ENCODE measurements at regions not wholly inside any gene's neighbourhood (a gene's known extent, or its start where the extent isn't known, plus 50 kb on each side); places are given as distances from the start of the nearest gene placed in this dataset.

DNA sequence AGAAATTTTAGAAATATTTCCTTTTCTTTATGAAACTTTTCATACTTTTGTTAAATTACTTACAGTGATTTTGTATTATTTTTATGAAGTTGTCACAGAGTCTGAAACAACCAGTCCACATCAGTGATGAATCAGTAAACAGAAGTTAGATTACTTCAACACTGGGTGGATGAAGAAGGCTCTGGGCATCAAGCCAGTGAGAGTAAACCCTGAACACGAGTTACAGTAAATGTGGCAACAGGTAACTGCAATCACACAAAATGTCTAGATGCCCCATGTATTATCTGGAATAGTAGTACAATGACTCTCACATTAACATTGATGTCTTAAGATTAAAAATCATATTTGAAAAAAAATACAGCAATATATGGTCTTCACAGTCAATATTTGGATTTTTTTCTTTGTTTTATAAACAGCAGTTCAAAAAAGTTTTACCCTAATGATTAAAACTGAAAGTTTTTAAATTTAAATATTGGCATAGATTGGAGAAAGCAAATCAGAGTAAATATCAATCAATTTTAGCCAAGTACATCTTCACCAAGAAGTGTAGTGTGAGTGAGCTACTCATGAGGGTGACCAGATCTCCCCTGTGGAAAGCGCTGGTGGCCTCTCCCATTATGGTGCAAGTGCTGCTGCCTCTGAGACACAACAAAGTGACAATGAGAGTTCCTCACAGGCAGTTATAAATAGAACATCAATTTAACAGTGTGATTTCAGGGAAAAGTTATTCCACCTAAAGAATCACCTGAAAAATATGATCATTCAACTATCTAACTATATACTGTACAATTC, 63.2 kb upstream of the UGT2B7 start:
- TF ChIP-seq GATA2 (CRISPR knock-in tag; IDR thresholded peaks at IDR 0.05) (no peak), YY1 (IDR thresholded peaks at IDR 0.05; ENCODE audit: low read depth) (no peak), EP300 (IDR thresholded peaks at IDR 0.05; ENCODE audit: borderline replicate concordance in 1 of 2, low read depth in 1 of 2, low read length in 1 of 2) (no peak), FOXJ3 (CRISPR knock-in tag; IDR thresholded peaks at IDR 0.05) (no peak), EZH2phosphoT487 (IDR thresholded peaks at IDR 0.05; ENCODE audit: borderline replicate concordance, low read depth) (no peak)
- TF ChIP-seq, protein P1, sequence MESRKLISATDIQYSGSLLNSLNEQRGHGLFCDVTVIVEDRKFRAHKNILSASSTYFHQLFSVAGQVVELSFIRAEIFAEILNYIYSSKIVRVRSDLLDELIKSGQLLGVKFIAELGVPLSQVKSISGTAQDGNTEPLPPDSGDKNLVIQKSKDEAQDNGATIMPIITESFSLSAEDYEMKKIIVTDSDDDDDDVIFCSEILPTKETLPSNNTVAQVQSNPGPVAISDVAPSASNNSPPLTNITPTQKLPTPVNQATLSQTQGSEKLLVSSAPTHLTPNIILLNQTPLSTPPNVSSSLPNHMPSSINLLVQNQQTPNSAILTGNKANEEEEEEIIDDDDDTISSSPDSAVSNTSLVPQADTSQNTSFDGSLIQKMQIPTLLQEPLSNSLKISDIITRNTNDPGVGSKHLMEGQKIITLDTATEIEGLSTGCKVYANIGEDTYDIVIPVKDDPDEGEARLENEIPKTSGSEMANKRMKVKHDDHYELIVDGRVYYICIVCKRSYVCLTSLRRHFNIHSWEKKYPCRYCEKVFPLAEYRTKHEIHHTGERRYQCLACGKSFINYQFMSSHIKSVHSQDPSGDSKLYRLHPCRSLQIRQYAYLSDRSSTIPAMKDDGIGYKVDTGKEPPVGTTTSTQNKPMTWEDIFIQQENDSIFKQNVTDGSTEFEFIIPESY (IDR thresholded peaks at IDR 0.05; ENCODE audit: borderline replicate concordance, low read depth) = no peak
- TF ChIP-seq, protein P2, sequence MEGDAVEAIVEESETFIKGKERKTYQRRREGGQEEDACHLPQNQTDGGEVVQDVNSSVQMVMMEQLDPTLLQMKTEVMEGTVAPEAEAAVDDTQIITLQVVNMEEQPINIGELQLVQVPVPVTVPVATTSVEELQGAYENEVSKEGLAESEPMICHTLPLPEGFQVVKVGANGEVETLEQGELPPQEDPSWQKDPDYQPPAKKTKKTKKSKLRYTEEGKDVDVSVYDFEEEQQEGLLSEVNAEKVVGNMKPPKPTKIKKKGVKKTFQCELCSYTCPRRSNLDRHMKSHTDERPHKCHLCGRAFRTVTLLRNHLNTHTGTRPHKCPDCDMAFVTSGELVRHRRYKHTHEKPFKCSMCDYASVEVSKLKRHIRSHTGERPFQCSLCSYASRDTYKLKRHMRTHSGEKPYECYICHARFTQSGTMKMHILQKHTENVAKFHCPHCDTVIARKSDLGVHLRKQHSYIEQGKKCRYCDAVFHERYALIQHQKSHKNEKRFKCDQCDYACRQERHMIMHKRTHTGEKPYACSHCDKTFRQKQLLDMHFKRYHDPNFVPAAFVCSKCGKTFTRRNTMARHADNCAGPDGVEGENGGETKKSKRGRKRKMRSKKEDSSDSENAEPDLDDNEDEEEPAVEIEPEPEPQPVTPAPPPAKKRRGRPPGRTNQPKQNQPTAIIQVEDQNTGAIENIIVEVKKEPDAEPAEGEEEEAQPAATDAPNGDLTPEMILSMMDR (IDR thresholded peaks at IDR 0.05) = no peak

Data from SK-N-SH (cell line).